ENCODE measurements at regions not wholly inside any gene's neighbourhood (a gene's known extent, or its start where the extent isn't known, plus 50 kb on each side); places are given as distances from the start of the nearest gene placed in this dataset.
"Not testable (repeated sequence)": the region's sequence is repeated elsewhere in the genome, so short reads cannot be mapped to it uniquely, and the experiment has no call there.

DNA sequence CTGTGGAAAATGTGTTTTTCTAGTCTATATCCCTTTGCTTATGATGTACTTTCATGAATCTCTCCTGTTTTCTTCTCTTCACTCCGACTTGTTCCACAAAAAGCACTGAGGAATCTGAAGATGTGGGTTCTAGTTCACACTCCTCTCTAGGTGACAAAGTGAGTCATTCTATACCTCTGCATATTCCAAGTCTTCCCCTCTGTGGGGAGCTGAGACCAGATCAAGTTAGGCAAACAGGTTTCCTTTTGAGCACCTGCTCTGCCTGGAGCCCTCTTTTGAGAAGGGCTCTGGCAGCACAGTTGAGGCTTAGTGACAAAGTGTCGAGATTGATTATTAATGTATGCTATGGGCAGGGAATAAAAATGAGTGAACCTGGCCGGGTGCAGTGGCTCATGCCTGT is 82.4 kb upstream of the VGLL4 start:
- no peak overlapping the region for H3T11ph ChIP-seq (ENCODE audit: low read length)
- no peak overlapping the region for H3K56ac ChIP-seq (ENCODE audit: insufficient read length, low read depth, low read length)
- H2BK15ac ChIP-seq (ENCODE audit: low read depth, low read length) = no peak overlapping the region
- no peaks in the 10 kb centered on the region; the same call in 1 of the 2 replicates for H3K4me1 ChIP-seq (ENCODE audit: insufficient read depth, low read length)
- no peak overlapping the region for H3K14ac ChIP-seq (ENCODE audit: insufficient read depth, low read length)
- H3K9ac ChIP-seq (ENCODE audit: extremely low read depth, insufficient read length, low read length) = no peak overlapping the region
- no peaks in the 10 kb centered on the region for H3K23me2 ChIP-seq (ENCODE audit: insufficient read length, low read depth, low read length, poor library complexity, severe bottlenecking)
- Mint-ChIP-seq H3K27ac (no peak overlapping the region), H3K4me1 (peaks cover 14% of the 10 kb centered on the region in 2 experiments), H3K9me3 (no peaks in the 10 kb centered on the region), H3K27me3 (ENCODE audit: low read depth) (peaks cover 29% of the 10 kb centered on the region), H3K36me3 (ENCODE audit: insufficient read depth in 1 of 3, low read depth in 3 of 3) (no peaks in the 10 kb centered on the region), H3K4me3 (no peak overlapping the region)
- H2AK5ac ChIP-seq (ENCODE audit: insufficient read length, low read length) = no peak overlapping the region
- no peaks in the 10 kb centered on the region for H3K27me3 ChIP-seq (ENCODE audit: insufficient read depth, low read length)
- no peak overlapping the region for H3K18ac ChIP-seq (ENCODE audit: insufficient read length, low read depth, low read length)
- H2BK5ac ChIP-seq (ENCODE audit: insufficient read length, low read length) = no peak overlapping the region
- H2BK12ac ChIP-seq (ENCODE audit: insufficient read length, low read depth, low read length) = no peak overlapping the region
- H3K23ac ChIP-seq (ENCODE audit: insufficient read length, low read depth, low read length) = no peak overlapping the region
- TF ChIP-seq, protein P1, sequence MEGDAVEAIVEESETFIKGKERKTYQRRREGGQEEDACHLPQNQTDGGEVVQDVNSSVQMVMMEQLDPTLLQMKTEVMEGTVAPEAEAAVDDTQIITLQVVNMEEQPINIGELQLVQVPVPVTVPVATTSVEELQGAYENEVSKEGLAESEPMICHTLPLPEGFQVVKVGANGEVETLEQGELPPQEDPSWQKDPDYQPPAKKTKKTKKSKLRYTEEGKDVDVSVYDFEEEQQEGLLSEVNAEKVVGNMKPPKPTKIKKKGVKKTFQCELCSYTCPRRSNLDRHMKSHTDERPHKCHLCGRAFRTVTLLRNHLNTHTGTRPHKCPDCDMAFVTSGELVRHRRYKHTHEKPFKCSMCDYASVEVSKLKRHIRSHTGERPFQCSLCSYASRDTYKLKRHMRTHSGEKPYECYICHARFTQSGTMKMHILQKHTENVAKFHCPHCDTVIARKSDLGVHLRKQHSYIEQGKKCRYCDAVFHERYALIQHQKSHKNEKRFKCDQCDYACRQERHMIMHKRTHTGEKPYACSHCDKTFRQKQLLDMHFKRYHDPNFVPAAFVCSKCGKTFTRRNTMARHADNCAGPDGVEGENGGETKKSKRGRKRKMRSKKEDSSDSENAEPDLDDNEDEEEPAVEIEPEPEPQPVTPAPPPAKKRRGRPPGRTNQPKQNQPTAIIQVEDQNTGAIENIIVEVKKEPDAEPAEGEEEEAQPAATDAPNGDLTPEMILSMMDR (conservative IDR thresholded peaks at IDR 0.05) = no peak
- no peak overlapping the region for H2BK20ac ChIP-seq (ENCODE audit: low read depth, low read length, poor library complexity, severe bottlenecking)
- no peak overlapping the region for H4K5ac ChIP-seq (ENCODE audit: insufficient read length, low read depth, low read length)
- no peaks in the 10 kb centered on the region for H4K20me1 ChIP-seq (ENCODE audit: control insufficient read depth, insufficient read depth, insufficient read length)
- no peak for DNase-seq
- H4K91ac ChIP-seq (ENCODE audit: insufficient read length, low read depth, low read length) = no peak overlapping the region
- H4K8ac ChIP-seq (replicated peaks; ENCODE audit: insufficient read length, low read depth, low read length) = no peak overlapping the region
- H2BK120ac ChIP-seq (ENCODE audit: low read depth, low read length, poor library complexity, severe bottlenecking) = no peak overlapping the region
- H3K4ac ChIP-seq (ENCODE audit: low read depth, low read length) = no peak overlapping the region
- H3K79me1 ChIP-seq (ENCODE audit: insufficient read depth, low read depth, low read length, poor library complexity, severe bottlenecking) = no peaks in the 10 kb centered on the region
- H3K79me2 ChIP-seq (ENCODE audit: insufficient read depth, low read length) = no peaks in the 10 kb centered on the region
- no peak overlapping the region for H3K27ac ChIP-seq (ENCODE audit: insufficient read length, low read depth, low read length)
- no CpG with 5 or more reads among the region's 3 CpGs for WGBS (ENCODE audit: extremely low coverage, insufficient read length, low lambda C conversion rate)
- no peak overlapping the region for H3K4me2 ChIP-seq (ENCODE audit: insufficient read depth, insufficient read length, low read length)
- no peak overlapping the region for H2AFZ ChIP-seq (ENCODE audit: low read length)
- H3K9me3 ChIP-seq (ENCODE audit: control insufficient read depth, low read depth, low read length) = no peaks in the 10 kb centered on the region

GRCh38 chr3:11725340-11725641 is 81.6 kb upstream of the VGLL4 start:
- H3K27ac ChIP-seq (ENCODE audit: insufficient read length, low read depth, low read length); H3K14ac ChIP-seq (ENCODE audit: insufficient read depth, low read length); H2BK20ac ChIP-seq (ENCODE audit: low read depth, low read length, poor library complexity, severe bottlenecking); H4K8ac ChIP-seq (replicated peaks; ENCODE audit: insufficient read length, low read depth, low read length); H2BK120ac ChIP-seq (ENCODE audit: low read depth, low read length, poor library complexity, severe bottlenecking); H3K9ac ChIP-seq (ENCODE audit: extremely low read depth, insufficient read length, low read length); H3K9me3 Mint-ChIP-seq; H3K4me3 Mint-ChIP-seq; H4K20me1 ChIP-seq (ENCODE audit: control insufficient read depth, insufficient read depth, insufficient read length); H3K18ac ChIP-seq (ENCODE audit: insufficient read length, low read depth, low read length); H3K79me2 ChIP-seq (ENCODE audit: insufficient read depth, low read length); H3K36me3 Mint-ChIP-seq (ENCODE audit: insufficient read depth in 1 of 3, low read depth in 3 of 3); H2AK5ac ChIP-seq (ENCODE audit: insufficient read length, low read length); H3K27me3 ChIP-seq (ENCODE audit: insufficient read depth, low read length); H3K23ac ChIP-seq (ENCODE audit: insufficient read length, low read depth, low read length); H4K91ac ChIP-seq (ENCODE audit: insufficient read length, low read depth, low read length); H3K9me3 ChIP-seq (ENCODE audit: control insufficient read depth, low read depth, low read length); H3K4me1 ChIP-seq (ENCODE audit: insufficient read depth, low read length); H3K23me2 ChIP-seq (ENCODE audit: insufficient read length, low read depth, low read length, poor library complexity, severe bottlenecking); H3T11ph ChIP-seq (ENCODE audit: low read length); H2BK5ac ChIP-seq (ENCODE audit: insufficient read length, low read length); H2BK15ac ChIP-seq (ENCODE audit: low read depth, low read length); H3K4me2 ChIP-seq (ENCODE audit: insufficient read depth, insufficient read length, low read length); H3K79me1 ChIP-seq (ENCODE audit: insufficient read depth, low read depth, low read length, poor library complexity, severe bottlenecking); H3K4ac ChIP-seq (ENCODE audit: low read depth, low read length); DNase-seq; H4K5ac ChIP-seq (ENCODE audit: insufficient read length, low read depth, low read length); H3K27ac Mint-ChIP-seq; H2BK12ac ChIP-seq (ENCODE audit: insufficient read length, low read depth, low read length); H3K56ac ChIP-seq (ENCODE audit: insufficient read length, low read depth, low read length); H2AFZ ChIP-seq (ENCODE audit: low read length): not testable (repeated sequence)
- Mint-ChIP-seq H3K27me3 (ENCODE audit: low read depth) (peaks cover 36% of the 10 kb centered on the region), H3K4me1 (peaks cover 22 to 23% of the 10 kb centered on the region in 2 experiments)
- no CpG with 5 or more reads among the region's 2 CpGs for WGBS (ENCODE audit: extremely low coverage, insufficient read length, low lambda C conversion rate)

Measured in H9 (cell line).